ENCODE measurements at regions not wholly inside any gene's neighbourhood (a gene's known extent, or its start where the extent isn't known, plus 50 kb on each side); places are given as distances from the start of the nearest gene placed in this dataset.

GRCh38 chr2:235265348-235265965 is 228.4 kb upstream of the AGAP1 start:
- Histone ChIP-seq H2AFZ (ENCODE audit: low read length) (no peak overlapping the region), H3K79me2 (ENCODE audit: control insufficient read depth, insufficient read depth, low read length) (no peaks in the 10 kb centered on the region), H4K20me1 (ENCODE audit: control insufficient read depth, extremely low read depth, insufficient read depth, low read length) (no peaks in the 10 kb centered on the region), H3K9me3 (ENCODE audit: control insufficient read depth, insufficient read depth, low read depth, low read length) (no peaks in the 10 kb centered on the region), H3K4me3 (replicated peaks in 1 of 4; ENCODE audit: control extremely low read depth in 1 of 4, insufficient read depth in 1 of 4, low read depth in 3 of 4, low read length in 4 of 4) (no peak overlapping the region), H3K36me3 (ENCODE audit: control insufficient read depth, insufficient read depth, low read length) (no peaks in the 10 kb centered on the region), H3K27ac (ENCODE audit: insufficient read depth, low read length) (no peak overlapping the region), H3K9ac (ENCODE audit: insufficient read depth, low read length) (no peak overlapping the region), H3K27me3 (ENCODE audit: control insufficient read depth, insufficient read depth, low read length) (no peaks in the 10 kb centered on the region), H3K4me1 (ENCODE audit: control insufficient read depth, extremely low read depth, insufficient read depth, low read length) (peaks cover 15% of the 10 kb centered on the region), H3K4me2 (ENCODE audit: extremely low read depth, insufficient read depth, low read length) (no peak overlapping the region)
- no peak for DNase-seq (ENCODE audit: low read depth in 2 of 2)
- no peak for TF ChIP-seq CTCF (conservative IDR thresholded peaks at IDR 0.05 in 1 of 2, IDR thresholded peaks at IDR 0.05 in 1 of 2; ENCODE audit: low read depth in 1 of 2, low read length in 2 of 2)
- TF ChIP-seq EZH2 (IDR thresholded peaks at IDR 0.05; ENCODE audit: low read length, missing control alignments) = no peak

GRCh38 chr2:235267251-235267650 is 226.6 kb upstream of the AGAP1 start:
- Histone ChIP-seq H3K4me2 (ENCODE audit: extremely low read depth, insufficient read depth, low read length) (no peak overlapping the region), H3K36me3 (ENCODE audit: control insufficient read depth, insufficient read depth, low read length) (no peaks in the 10 kb centered on the region), H4K20me1 (ENCODE audit: control insufficient read depth, extremely low read depth, insufficient read depth, low read length) (no peaks in the 10 kb centered on the region), H3K79me2 (ENCODE audit: control insufficient read depth, insufficient read depth, low read length) (no peaks in the 10 kb centered on the region), H2AFZ (ENCODE audit: low read length) (no peak overlapping the region), H3K4me1 (ENCODE audit: control insufficient read depth, extremely low read depth, insufficient read depth, low read length) (peaks cover 15% of the 10 kb centered on the region), H3K9me3 (ENCODE audit: control insufficient read depth, insufficient read depth, low read depth, low read length) (no peaks in the 10 kb centered on the region), H3K9ac (ENCODE audit: insufficient read depth, low read length) (no peak overlapping the region), H3K27me3 (ENCODE audit: control insufficient read depth, insufficient read depth, low read length) (no peaks in the 10 kb centered on the region), H3K4me3 (replicated peaks in 1 of 4; ENCODE audit: control extremely low read depth in 1 of 4, insufficient read depth in 1 of 4, low read depth in 3 of 4, low read length in 4 of 4) (no peak overlapping the region), H3K27ac (ENCODE audit: insufficient read depth, low read length) (no peak overlapping the region)
- TF ChIP-seq CTCF (conservative IDR thresholded peaks at IDR 0.05 in 1 of 2, IDR thresholded peaks at IDR 0.05 in 1 of 2; ENCODE audit: low read depth in 1 of 2, low read length in 2 of 2) (no peak), EZH2 (IDR thresholded peaks at IDR 0.05; ENCODE audit: low read length, missing control alignments) (no peak)
- DNase-seq (ENCODE audit: low read depth in 2 of 2) = no peak

DNA sequence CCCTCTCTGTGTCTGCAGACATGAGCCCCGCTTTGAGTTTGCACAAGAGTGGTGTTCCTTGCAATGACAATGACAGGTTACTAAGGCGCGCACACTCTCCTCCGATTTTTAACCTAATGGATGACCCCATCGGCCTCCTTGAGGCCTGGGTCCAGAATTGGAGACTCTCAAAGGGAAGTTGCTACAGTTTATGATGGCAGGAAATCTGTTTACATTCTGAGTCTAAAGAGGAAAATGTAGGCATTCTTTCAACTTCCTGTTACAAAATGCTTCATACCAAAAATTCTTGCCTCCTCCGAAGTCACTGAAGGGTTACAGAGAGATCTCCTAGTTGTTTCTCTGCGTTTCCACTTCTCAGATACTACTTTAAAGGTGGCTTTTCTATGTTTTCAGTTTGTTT is 225.3 kb upstream of the AGAP1 start:
- Histone ChIP-seq H3K27ac (ENCODE audit: insufficient read depth, low read length) (peak overlapping the region; percentile 10), H3K36me3 (ENCODE audit: control insufficient read depth, insufficient read depth, low read length) (no peaks in the 10 kb centered on the region), H3K9me3 (ENCODE audit: control insufficient read depth, insufficient read depth, low read depth, low read length) (no peaks in the 10 kb centered on the region), H3K4me2 (ENCODE audit: extremely low read depth, insufficient read depth, low read length) (peak overlapping the region; percentile 17), H4K20me1 (ENCODE audit: control insufficient read depth, extremely low read depth, insufficient read depth, low read length) (no peaks in the 10 kb centered on the region), H3K79me2 (ENCODE audit: control insufficient read depth, insufficient read depth, low read length) (no peaks in the 10 kb centered on the region), H3K4me3 (replicated peaks in 1 of 4; ENCODE audit: control extremely low read depth in 1 of 4, insufficient read depth in 1 of 4, low read depth in 3 of 4, low read length in 4 of 4) (no peak overlapping the region), H3K4me1 (ENCODE audit: control insufficient read depth, extremely low read depth, insufficient read depth, low read length) (peaks cover 12% of the 10 kb centered on the region), H2AFZ (ENCODE audit: low read length) (no peak overlapping the region), H3K27me3 (ENCODE audit: control insufficient read depth, insufficient read depth, low read length) (no peaks in the 10 kb centered on the region), H3K9ac (ENCODE audit: insufficient read depth, low read length) (no peak overlapping the region)
- TF ChIP-seq CTCF (conservative IDR thresholded peaks at IDR 0.05 in 1 of 2, IDR thresholded peaks at IDR 0.05 in 1 of 2; ENCODE audit: low read depth in 1 of 2, low read length in 2 of 2) = no peak
- no peak for TF ChIP-seq EZH2 (IDR thresholded peaks at IDR 0.05; ENCODE audit: low read length, missing control alignments)
- DNase-seq (ENCODE audit: low read depth in 2 of 2) = peak; percentile 54 to 64

All from fibroblast of lung (primary cell).